ENCODE measurements at regions not wholly inside any gene's neighbourhood (a gene's known extent, or its start where the extent isn't known, plus 50 kb on each side); places are given as distances from the start of the nearest gene placed in this dataset.

DNA sequence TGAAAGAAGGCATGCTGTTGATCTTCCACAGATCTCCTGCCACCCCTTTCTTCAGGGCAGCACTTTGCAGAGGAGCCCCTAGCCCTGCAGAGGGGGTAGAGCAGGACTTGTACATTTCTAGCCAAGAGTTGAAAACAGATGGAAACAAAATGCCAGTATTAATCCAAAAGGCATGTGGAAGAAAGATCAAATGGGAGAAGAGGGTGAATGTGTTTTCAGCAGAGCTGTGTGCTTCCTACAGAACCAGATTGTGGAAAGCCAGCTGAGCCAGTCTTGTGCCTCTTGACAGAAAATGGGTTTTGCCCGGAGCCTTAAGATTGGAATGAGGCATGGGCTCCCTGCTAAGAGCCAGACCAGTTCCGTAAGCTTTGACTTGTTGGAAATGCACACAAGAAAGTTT, 105.2 kb upstream of the TSPAN2 start (continued):
- no peak for TF ChIP-seq CHD7 (IDR thresholded peaks at IDR 0.05; ENCODE audit: insufficient replicate concordance, low read length)

Measured in H1 (cell line).